ENCODE measurements at regions not wholly inside any gene's neighbourhood (a gene's known extent, or its start where the extent isn't known, plus 50 kb on each side); places are given as distances from the start of the nearest gene placed in this dataset.
"Not testable (repeated sequence)": the region's sequence is repeated elsewhere in the genome, so short reads cannot be mapped to it uniquely, and the experiment has no call there.

DNA sequence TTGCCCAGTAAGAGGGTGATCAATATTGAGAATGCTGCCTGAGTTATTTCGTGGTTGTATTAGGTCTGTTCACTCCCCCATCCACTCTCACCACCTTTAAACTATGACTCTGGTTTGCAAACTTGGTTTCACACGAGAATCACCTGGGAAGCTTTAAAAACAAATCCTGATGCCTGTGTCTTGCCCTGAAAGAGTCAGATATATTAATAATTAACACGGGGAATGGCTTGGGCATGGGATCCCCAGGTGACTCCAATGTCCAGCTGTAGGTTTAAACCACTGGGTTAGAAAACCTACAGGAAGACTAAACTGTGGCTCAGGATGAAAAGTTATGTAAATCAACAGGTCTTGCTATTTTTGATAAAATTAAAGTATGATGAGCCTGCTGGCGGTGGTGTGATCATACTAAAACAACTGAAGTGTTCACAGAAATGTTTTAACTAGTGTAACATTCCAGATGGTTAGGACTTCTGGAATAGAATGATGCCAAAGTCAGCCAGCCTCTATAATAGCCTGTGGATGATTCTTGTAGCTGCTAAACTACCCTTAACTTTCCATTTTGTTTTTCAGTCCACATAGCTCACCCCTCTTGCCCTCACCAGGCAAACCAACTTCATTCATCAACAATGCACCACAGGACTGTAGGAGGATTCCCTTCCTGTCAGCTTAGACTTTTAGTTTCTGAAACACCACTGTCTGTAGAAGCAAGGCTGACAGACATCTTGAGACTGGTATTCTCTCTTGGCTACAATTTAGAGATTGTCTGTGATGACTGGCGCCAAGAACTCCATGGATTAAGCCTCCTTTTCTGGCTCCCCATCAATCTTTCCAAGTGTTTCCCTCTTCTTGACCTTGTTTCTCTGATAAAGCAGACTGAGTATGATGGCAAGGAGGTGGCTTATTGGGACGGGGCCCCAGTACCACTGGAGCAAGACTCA is 119.1 kb upstream of the ADAMTS9 start:
- DNase-seq (ENCODE audit: low read depth, low spot score) = no peak

DNA sequence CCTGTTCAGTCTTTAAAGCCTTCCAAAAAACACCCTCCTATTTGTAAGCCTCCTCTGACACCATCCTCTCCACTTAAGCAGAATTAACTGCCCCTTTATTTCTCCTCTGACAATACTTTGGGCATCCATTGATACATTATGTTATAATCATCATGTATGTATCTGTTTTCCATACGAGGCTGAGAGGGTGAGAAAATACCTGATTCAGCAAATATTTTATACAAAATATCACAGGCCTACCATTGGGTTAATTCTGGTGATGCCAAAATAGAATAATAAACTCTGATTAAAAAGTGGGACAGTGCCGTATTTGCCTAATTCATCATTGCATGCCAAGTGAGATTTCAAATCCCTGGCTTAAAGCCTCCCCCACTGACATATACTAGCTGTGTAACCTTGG is 118.2 kb upstream of the ADAMTS9 start:
- DNase-seq (ENCODE audit: low read depth, low spot score) = no peak

DNA sequence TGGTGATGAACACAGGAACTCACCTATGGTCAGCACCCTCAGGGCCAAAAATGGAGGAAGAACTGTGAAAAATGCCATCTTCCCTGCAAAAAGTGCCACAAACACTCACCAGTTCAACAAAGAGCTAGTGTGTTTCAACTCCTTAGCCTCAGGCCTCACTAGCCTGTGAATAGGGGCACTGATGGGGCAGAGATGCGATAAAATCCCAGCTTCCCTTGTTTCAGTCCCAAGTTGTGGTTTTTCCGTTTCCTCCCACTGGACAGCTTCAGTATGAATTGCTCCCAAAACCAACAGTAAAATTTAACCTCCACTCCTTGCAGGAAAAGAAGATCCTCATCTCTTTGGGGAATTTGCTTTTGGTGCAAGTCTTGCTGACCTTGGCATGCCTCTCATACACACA is 117.4 kb upstream of the ADAMTS9 start:
- no peak for DNase-seq (ENCODE audit: low read depth, low spot score)

DNA sequence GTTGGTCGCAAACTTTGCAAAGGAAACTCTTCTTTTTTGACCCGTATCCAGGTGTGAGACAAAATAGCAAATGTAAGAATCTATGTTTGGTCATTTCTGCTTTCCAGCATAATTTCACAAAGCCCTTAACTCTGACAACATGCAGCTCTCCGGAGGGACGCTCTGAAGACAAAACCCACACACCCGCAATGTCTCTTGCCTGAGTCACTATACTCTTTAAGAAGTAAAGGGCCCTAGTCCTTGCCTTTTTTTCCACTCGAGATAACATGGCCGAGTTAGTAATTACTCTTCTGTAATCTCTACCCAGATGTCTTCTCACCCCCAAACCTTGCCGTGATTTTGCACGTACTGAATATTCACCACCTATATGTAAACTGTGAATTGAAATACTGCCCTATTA is 115.7 kb upstream of the ADAMTS9 start:
- no peak for DNase-seq (ENCODE audit: low read depth, low spot score)

DNA sequence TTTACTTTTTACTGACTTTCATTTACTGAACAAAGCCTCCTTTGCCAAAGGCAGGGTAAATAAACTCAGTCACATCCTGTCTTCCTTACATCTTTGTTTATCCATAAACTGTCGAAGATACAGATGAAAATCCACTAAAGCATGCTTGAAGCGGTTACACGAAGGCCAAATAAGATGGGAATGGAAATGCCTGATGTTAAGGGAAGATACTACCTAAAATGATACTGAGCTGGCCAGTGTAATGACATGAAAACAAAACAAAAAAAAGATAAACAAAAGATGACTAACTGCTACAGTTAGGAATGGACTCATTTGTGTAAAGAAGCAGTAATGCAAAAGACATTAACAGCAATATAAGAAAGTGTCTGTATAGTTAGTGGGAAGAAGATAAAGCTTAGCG is 114.7 kb upstream of the ADAMTS9 start:
- DNase-seq (ENCODE audit: low read depth, low spot score) = no peak

DNA sequence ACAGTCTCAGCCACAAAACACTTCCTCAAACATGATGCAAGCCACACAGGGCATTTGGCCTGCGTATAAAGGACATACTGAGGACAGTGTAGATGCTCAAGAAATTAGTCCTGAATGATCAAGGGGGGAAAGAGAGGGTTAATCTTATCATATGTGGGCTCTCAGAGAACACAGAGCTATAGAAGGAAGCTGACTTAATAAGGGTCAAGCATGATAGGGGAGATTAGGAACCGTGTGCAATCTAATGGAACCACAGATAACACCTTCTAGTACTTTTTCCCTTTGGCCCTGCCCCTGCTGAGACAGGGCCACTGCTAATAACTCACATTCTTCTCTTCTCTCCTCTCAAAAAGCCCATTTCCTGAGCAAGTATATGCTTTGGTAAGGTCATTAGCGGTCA is 114.1 kb upstream of the ADAMTS9 start:
- DNase-seq (ENCODE audit: low read depth, low spot score) = no peak

DNA sequence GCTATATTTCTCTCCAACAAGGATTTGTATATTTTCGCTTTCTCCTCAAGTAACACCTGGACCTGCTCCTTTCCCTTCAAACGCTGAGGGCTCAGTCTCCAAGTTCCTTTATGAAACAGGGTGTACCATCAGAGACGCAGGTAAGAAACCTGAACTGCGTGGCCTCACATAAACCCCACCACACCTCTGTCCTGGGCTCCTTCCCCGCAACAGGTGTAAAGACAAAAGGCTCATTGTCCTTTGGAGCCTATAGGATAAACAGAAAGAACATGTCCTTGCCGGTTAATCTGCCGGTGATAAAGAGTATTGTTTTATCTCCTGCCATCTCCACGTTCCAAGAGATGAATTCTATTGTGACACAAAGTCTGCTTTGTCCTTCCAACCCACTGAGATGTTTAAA is 111.8 kb upstream of the ADAMTS9 start:
- DNase-seq (ENCODE audit: low read depth, low spot score) = no peak

DNA sequence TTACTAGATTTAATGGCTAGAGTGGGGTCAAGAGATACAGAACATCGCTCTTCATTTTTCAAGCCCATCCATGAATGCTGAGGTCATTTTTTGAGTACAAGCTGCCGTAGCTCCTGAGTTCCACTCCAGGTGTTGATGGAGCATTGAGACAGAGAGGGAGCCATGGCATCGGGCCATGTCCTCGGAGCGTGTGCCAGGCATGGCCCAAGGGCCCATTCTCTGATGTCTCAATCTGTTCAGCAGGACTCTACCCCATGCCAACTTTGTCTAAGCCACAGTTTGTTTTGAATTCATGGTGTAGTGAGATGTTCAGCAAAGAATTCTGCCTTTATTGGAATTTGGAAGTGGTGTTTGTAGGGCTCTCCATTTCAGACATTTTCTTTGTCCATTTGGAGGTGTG is 110.5 kb upstream of the ADAMTS9 start:
- no peak for DNase-seq (ENCODE audit: low read depth, low spot score)

DNA sequence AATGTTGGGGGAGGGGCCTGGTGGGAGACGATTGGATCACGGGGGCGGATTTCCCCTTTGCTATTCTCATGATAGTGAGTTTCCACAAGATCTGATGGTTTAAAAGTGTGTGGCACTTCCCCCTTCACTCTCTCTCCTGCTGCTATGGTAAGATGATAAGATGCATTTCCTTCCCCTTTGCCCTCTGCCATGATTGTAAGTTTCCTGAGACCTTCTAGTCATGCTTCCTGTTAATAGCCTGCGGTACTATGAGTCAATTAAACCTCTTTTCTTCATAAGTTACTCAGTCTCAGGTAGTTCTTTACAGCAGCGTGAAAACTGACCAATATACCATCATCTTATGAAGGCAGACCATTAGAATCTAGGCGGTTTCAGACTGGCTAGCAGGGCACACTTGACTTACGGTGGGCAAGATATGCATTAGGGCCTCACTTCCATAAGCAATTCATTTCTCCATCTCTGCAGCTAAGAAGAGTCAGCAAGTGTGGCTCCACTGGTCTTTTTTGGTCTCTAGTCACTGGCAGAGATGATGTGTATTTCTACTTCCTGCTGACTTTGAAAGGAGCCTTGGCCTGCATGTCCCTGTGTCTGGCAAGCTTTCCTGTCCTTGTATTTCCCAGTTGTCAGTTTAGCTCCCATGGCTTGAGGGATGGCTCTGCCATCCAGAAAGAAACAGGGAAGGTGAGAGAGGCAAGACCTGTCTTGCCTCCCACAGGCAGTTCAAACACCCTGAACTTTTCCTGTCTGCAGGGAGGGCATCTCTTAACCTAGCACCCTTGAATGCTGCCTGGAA is 109.0 kb upstream of the ADAMTS9 start:
- DNase-seq (ENCODE audit: low read depth, low spot score) = no peak

DNA sequence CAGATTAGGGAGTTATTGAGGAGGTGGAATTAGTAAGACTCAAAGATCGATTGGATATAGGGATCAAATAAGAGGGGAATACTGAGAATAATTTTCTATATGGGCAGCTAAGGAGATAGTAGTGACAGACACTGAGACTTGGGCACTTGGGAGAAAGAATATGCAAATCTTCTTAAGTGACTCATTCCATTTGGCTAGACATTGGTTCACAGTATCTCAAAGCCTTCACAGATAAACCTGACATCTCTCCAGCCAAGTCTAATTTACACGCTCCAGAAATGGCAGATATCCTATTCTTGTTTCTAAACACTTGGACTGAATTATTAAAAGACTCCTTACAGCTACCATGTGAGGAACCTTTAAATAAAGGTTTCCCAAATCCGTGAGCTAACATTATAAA is 104.6 kb upstream of the ADAMTS9 start:
- DNase-seq (ENCODE audit: low read depth, low spot score) = no peak

DNA sequence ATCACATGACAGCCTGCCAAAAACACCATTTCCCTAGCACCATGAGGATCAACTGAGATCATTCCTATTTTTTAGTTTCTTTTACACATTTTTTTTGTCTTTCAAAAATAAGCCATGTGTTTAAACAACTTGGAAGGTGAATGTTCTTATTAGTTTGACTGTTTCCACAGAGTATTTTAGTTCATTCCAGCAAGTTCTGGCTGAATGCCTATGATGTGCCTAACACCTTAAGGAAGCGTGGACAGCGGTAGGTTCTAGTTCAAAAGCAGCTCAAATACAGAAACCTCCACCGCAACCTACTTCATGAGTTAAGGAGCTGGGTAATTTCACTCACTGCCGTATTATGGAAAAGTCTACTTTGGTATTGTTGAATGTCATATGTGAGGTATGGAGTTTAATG is 101.3 kb upstream of the ADAMTS9 start:
- DNase-seq (ENCODE audit: low read depth, low spot score) = no peak

DNA sequence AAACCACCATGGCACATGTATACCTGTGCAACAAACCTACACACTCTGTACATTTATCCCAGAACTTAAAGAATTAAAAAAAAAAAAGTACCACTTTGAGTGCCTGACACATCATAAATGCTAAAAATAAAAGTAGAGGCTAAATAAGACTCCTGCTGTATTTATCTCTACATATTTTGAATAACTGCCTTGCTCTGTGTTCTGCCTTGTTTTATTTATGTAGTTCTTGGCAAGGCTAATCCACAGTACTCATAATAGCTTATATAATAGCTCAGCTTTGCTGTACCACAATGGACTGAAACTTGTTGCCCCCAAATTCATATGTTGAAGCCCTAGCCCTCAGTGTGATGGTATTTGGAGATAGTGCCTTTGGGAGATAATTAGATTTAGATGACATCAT is 95.4 kb upstream of the ADAMTS9 start:
- DNase-seq (ENCODE audit: low read depth, low spot score) = no peak

DNA sequence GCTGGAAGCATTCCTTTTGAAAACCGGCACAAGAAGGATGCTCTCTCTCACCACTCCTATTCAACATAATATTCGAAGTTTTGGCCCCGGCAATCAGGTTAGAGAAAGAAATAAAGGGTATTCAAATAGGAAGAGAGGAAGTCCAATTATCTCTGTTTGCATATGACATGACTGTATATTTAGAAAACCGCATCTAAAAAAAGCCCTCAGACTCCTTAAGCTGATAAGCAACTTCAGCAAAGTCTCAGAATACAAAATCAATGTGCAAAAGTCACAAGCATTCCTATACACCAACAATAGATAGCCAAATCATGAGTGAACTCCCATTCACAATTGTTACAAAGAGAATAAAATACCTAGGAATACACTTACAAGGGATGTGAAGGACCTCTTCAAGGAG is 93.1 kb upstream of the ADAMTS9 start:
- DNase-seq (ENCODE audit: low read depth, low spot score) = not testable (repeated sequence)

DNA sequence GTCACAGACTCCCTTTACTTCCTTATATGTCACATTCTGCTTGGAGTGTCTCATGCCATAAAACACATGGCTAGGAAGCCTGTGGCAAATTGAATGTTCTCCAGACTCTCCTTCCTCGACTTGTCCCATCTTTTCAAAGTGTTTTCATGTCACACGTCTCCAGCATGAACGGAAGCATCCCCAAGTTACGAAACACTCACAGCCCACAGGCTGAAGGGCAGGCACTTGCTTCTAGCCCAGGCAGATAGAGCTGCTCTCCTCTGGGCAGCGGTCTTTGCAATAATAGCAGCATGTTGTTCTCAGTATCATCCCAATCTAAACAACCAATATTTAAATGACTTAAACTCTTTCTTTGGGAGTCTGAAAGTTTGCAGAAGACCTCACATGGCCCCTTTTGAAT is 85.3 kb upstream of the ADAMTS9 start:
- DNase-seq (ENCODE audit: low read depth, low spot score) = no peak

DNA sequence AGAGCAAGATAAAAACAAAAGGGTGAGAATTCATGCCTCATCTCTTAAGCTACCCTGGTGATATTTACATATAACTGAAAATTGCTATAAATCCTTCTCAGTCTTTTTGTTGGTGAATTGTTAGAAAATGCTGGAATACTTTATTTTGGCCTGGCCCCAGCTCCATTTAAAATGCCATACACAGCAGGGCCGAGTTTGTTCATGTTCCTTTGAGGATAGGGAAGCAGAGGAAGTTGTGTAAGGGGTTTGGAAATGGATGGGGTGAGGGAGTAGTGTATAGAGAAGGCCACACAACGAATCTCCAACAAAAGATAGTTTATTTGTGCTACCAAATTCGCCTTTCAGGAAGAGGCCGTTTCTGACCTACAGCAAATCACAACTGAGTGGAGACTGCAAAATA is 78.6 kb upstream of the ADAMTS9 start:
- DNase-seq (ENCODE audit: low read depth, low spot score) = no peak

DNA sequence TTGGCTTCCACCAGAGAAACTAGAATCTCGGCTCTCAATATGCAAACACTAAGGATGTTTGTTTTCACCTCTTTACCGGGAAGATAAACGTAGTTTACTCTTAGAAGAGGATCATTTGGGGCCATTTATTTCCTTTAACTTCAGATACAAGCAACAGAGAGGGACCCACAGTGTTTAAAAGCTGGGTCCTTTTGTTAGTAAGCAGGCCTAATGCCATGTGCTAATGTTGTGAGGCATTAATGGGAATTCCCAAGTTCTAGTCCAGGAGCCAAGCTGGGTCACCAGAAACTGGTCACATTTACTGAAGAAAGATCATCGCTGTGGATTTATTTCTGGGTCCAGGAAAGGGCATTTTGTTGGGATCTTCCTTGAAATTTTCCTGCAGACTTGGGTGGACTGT is 78.1 kb upstream of the ADAMTS9 start:
- DNase-seq (ENCODE audit: low read depth, low spot score) = no peak

DNA sequence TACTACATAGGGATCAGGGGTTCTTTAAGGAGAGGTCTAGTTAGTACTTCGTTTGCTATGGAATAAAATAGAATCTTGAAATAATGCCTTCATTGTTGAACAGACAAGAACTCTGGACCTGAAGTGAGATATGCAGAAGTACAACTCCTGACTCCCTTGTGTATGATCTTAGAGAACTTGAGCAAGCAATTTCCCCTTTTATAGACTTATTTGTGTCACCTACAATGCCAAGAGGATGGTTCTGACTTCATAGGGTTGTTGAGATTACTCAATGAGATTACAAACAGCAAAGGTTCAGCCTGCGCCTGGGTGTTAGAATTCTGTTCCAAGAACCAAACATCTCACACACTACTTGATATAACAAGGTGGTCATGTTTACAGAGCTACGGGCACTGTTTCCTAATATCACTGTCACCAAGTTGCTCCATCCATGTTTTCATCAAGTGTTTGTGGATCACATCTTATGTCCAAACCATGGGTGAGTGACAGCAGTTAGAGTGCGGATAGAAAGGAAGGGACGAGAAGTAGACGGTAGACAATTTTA is 76.7 kb upstream of the ADAMTS9 start:
- no peak for DNase-seq (ENCODE audit: low read depth, low spot score)

DNA sequence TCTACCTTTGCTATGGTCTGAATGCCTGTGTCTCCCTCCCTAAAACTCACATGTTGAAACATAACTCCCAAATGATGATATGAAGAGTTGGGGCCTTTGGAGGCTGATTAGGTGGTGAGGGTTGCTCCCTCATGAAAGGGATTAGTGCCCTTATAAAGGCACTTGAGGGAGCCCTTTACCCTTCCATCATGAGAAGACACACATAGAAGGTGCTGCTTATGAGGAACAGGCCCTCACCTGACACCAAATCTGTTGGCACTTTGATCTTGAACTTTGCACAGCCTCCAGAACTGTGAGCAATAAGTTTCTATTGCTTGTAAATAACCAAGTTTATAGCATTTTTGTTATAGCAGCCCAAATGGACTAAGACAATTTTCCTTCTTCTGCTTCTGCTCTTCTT is 76.2 kb upstream of the ADAMTS9 start:
- no peak for DNase-seq (ENCODE audit: low read depth, low spot score)

DNA sequence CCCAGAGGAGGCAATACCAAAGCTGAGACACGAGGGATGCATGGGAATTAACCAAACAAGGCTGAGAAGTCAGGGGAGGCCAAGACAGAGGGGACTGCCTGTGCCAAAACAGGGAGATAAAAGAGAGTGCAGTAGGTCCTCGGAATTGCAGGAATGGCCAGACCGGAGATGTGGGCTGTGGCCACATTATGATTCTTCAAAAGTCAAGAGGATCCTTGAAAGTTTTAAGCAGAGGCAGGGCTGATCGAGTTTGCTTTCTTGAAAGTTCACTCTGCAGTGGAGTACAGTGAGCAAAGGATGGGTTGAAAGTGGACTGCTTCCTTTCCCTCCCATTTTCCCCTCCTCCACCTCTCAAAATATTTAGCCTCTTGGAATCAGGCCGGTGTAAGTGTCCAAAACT is 73.9 kb upstream of the ADAMTS9 start:
- DNase-seq (ENCODE audit: low read depth, low spot score) = no peak

DNA sequence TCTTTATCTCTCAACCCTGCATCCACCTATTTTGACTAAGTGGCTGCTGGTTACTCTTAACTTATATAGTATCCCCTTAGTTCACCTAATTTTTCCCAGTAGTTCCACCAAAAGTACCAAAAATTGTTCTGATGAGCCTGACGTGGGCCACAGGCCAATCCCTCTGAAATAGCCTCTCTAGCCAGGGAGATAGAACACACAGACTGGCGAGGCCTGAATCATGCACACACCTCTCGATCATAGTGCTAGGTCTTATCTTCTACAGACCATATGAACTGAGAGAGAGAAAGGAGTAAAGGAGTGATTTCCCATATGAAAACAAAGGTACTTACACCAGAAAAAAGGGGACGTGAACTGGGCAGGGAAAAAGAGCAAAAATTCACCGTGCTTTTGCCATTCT is 72.5 kb upstream of the ADAMTS9 start:
- DNase-seq (ENCODE audit: low read depth, low spot score) = no peak

DNA sequence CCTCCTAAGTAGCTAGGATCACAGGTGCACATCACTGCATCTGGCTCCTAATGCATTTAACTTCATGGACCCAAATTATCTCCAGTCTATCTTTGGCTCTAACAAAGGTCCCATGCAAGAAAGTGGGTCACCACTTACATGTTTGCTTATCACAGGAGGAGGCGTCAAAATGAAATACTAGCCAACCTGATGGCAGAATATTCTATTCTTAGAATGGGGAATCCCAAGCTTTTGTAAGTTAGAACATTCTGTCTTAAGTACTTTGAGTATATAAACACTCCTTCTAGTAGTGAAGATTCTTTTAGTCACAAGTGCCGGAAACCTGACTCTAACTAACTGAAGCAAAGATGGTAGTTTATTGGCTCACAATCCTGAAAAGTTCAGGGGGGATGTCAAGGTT is 72.0 kb upstream of the ADAMTS9 start:
- DNase-seq (ENCODE audit: low read depth, low spot score) = no peak

DNA sequence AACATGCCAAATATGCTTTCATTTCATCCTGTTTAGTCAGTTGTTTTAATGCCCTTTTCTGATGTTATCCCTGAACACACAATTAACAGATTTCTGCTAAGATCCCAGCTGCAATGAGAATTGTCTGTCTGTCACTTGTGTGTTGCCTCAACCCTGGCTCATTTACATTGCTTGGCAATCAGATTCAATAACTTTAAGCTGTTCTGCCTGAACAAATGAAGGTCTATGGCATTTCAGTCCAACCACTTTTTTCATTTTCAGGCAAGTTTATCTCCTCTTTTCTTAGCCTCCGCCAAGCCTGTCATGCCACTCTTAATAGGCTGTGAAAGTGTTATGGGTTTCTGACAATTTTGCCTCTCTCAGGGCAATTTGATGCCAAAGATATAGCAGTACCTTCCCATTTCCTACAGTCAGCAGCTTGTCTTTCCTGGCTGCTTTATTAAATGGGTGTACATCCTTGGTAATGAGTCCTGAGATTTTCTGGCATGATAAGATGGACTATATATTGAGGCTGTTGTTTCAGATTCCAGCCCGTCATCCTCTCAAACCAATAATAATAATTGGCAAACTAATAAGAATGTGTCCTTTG is 68.7 kb upstream of the ADAMTS9 start:
- DNase-seq (ENCODE audit: low read depth, low spot score) = no peak

Measured in iPS DF 19.7 (cell line).